ENCODE measurements at regions not wholly inside any gene's neighbourhood (a gene's known extent, or its start where the extent isn't known, plus 50 kb on each side); places are given as distances from the start of the nearest gene placed in this dataset.

- TF ChIP-seq, protein P1, sequence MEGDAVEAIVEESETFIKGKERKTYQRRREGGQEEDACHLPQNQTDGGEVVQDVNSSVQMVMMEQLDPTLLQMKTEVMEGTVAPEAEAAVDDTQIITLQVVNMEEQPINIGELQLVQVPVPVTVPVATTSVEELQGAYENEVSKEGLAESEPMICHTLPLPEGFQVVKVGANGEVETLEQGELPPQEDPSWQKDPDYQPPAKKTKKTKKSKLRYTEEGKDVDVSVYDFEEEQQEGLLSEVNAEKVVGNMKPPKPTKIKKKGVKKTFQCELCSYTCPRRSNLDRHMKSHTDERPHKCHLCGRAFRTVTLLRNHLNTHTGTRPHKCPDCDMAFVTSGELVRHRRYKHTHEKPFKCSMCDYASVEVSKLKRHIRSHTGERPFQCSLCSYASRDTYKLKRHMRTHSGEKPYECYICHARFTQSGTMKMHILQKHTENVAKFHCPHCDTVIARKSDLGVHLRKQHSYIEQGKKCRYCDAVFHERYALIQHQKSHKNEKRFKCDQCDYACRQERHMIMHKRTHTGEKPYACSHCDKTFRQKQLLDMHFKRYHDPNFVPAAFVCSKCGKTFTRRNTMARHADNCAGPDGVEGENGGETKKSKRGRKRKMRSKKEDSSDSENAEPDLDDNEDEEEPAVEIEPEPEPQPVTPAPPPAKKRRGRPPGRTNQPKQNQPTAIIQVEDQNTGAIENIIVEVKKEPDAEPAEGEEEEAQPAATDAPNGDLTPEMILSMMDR (IDR thresholded peaks at IDR 0.05; ENCODE audit: insufficient read depth, low read depth, low read length, missing control alignments), result no peak
- no peak for DNase-seq (ENCODE audit: low read depth)
- H3K4me3 ChIP-seq (ENCODE audit: low read depth, low read length), result no peak overlapping the region
These were observed 286.8 kb downstream of the SLITRK6 start for GRCh38 chr13:85512421-85512820.

- DNase-seq (ENCODE audit: low read depth), result no peak
- no peak overlapping the region for H3K4me3 ChIP-seq (ENCODE audit: low read depth, low read length)
- TF ChIP-seq, protein P1 (IDR thresholded peaks at IDR 0.05; ENCODE audit: insufficient read depth, low read depth, low read length, missing control alignments), result no peak
These were observed 289.7 kb downstream of the SLITRK6 start for GRCh38 chr13:85509512-85509911.

- no peak overlapping the region for H3K4me3 ChIP-seq (ENCODE audit: low read depth, low read length)
- DNase-seq (ENCODE audit: low read depth), result no peak
- TF ChIP-seq, protein P1 (IDR thresholded peaks at IDR 0.05; ENCODE audit: insufficient read depth, low read depth, low read length, missing control alignments), result no peak
These were observed 290.4 kb downstream of the SLITRK6 start for GRCh38 chr13:85508683-85509329.

DNA sequence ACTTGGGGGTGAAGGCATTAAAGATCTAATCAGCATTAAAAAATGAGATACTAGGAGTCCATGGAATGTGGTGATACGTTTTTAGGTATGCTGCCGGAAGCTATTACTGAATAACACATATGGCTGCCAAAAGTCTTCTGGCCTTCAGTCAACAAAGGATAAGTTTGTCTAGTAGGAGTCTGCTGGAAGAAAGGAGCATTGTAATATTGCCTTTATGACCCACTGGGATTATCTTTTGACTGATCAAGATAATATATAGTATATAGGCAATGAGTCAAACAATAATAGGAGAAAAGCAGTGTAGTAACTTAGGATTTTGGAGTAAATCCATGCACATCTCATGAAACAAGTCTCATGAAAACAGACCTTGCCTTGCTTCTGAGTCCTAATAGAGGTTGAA is 295.4 kb downstream of the SLITRK6 start:
- H3K4me3 ChIP-seq (ENCODE audit: low read depth, low read length), result no peak overlapping the region
- TF ChIP-seq, protein P1 (IDR thresholded peaks at IDR 0.05; ENCODE audit: insufficient read depth, low read depth, low read length, missing control alignments), result no peak
- no peak for DNase-seq (ENCODE audit: low read depth)

- H3K4me3 ChIP-seq (ENCODE audit: low read depth, low read length), result no peak overlapping the region
- TF ChIP-seq, protein P1 (IDR thresholded peaks at IDR 0.05; ENCODE audit: insufficient read depth, low read depth, low read length, missing control alignments), result no peak
- DNase-seq (ENCODE audit: low read depth), result no peak
These were observed 297.6 kb downstream of the SLITRK6 start for GRCh38 chr13:85501616-85502015.

GRCh38 chr13:85500696-85501256 is 298.4 kb downstream of the SLITRK6 start:
- no peak for DNase-seq (ENCODE audit: low read depth)
- TF ChIP-seq, protein P1 (IDR thresholded peaks at IDR 0.05; ENCODE audit: insufficient read depth, low read depth, low read length, missing control alignments), result no peak
- H3K4me3 ChIP-seq (ENCODE audit: low read depth, low read length), result no peak overlapping the region

DNA sequence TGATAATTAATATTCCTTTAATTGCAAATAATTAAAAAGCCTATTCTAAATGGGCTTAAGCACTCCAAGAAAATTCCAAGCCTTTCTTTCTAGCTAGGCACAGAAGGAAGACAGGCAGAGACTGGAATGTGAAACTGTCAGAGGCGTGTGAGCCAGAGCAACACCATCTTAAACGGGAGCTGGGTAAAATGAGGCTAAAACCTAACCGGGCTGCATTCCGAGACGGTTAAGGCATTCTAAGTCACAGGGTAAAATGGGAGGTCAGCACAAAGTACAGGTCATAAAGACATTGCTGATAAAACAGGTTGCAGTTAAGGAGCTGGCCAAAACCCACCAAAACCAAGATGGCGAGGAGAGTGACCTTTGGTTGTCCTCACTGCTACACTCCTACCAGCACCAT is 300.4 kb downstream of the SLITRK6 start:
- TF ChIP-seq, protein P1 (IDR thresholded peaks at IDR 0.05; ENCODE audit: insufficient read depth, low read depth, low read length, missing control alignments), result no peak

More for the DNA sequence above, 300.4 kb downstream of the SLITRK6 start:
- DNase-seq (ENCODE audit: low read depth), result no peak
- no peak overlapping the region for H3K4me3 ChIP-seq (ENCODE audit: low read depth, low read length)

Measured in GM12865 (cell line).